ENCODE measurements at regions not wholly inside any gene's neighbourhood (a gene's known extent, or its start where the extent isn't known, plus 50 kb on each side); places are given as distances from the start of the nearest gene placed in this dataset.
"Not testable (repeated sequence)": the region's sequence is repeated elsewhere in the genome, so short reads cannot be mapped to it uniquely, and the experiment has no call there.

GRCh38 chr5:159797261-159797970, 118.9 kb upstream of the ADRA1B start:
- no peak for DNase-seq

GRCh38 chr5:159799701-159800100, 116.6 kb upstream of the ADRA1B start:
- no peak for DNase-seq

DNA sequence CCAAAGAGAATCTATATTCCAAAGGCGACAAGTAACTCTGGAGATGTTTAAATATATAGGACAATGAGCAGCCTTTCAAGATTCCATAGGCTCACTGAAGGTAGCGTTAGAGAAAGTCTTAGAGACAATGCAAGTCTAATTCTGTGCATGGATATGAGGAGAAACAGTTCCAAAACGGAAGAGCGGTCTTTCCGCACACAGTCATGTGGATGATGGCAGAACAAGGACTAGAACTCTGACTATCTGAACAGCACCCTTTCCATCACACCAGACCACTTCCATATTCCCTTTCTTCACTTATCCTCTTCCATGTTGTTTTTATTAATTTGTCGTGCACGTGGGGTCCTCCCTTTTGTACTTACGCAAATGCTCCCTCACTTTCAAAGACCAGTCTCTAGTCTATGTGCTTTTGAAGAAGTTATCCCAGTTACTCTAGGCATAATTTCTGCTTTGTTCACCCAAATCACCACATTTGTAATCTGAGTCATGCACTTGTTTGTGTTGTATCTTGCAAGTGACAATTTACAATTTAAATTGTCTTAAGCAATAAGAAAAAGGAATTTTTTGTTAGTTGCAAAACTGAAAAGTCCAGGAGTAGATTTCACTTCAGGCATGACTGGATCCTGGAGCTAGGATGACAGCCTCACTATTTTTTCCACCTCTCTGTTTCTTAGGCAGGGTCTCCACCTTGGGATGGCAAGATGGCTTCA, 116.0 kb upstream of the ADRA1B start:
- DNase-seq: no peak

- DNase-seq: no peak
Observed at GRCh38 chr5:159801303-159801702, 115.0 kb upstream of the ADRA1B start.

GRCh38 chr5:159802661-159803060, 113.6 kb upstream of the ADRA1B start:
- no peak for DNase-seq

GRCh38 chr5:159804121-159804520, 112.2 kb upstream of the ADRA1B start:
- no peak for DNase-seq

GRCh38 chr5:159805021-159805420, 111.3 kb upstream of the ADRA1B start:
- no peak for DNase-seq

- DNase-seq: not testable (repeated sequence)
Observed at GRCh38 chr5:159807135-159807534, 109.1 kb upstream of the ADRA1B start.

GRCh38 chr5:159807586-159807985, 108.7 kb upstream of the ADRA1B start:
- no peak for DNase-seq

GRCh38 chr5:159811712-159812111, 104.6 kb upstream of the ADRA1B start:
- no peak for DNase-seq

- DNase-seq: not testable (repeated sequence)
Observed at GRCh38 chr5:159812759-159813158, 103.5 kb upstream of the ADRA1B start.

- DNase-seq: no peak
Observed at GRCh38 chr5:159814222-159814621, 102.1 kb upstream of the ADRA1B start.

DNA sequence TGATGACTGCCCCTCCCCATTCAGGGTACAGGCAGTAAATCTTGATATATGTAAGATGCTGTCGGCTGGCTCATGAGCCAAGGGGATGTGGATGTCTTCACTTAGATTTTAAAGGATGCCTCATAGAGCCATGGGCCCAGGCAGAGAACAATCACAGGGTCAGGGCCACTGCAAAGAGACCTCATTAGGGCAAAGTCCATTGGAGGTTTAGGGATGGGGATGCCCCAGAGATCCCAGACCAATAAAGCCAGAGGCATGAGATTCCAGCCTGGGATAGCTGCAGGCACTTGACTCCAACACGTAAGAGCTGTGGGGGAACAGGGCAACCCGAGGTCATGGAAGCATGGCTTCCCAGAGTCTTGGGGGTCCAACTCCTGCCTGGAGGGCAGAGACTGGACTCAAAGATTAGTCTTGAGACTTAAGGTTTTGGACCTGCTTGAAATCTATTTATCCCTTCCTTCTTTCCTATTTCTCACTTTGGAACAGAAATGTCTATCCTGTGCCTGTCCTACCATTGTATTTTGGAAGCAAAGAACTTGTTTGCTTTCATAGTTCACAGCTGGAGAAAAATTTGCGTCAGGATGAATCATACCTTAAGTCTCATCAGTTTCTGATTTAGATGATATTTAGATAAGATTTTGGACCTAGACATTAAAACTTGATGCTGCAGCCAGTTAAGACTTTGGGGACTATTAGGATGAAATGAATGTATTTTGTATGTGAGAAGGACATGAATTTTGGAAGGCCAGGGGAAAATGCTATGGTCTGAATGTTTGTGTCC, 101.3 kb upstream of the ADRA1B start:
- DNase-seq: no peak

GRCh38 chr5:159817262-159818029, 98.8 kb upstream of the ADRA1B start:
- DNase-seq: no peak

DNA sequence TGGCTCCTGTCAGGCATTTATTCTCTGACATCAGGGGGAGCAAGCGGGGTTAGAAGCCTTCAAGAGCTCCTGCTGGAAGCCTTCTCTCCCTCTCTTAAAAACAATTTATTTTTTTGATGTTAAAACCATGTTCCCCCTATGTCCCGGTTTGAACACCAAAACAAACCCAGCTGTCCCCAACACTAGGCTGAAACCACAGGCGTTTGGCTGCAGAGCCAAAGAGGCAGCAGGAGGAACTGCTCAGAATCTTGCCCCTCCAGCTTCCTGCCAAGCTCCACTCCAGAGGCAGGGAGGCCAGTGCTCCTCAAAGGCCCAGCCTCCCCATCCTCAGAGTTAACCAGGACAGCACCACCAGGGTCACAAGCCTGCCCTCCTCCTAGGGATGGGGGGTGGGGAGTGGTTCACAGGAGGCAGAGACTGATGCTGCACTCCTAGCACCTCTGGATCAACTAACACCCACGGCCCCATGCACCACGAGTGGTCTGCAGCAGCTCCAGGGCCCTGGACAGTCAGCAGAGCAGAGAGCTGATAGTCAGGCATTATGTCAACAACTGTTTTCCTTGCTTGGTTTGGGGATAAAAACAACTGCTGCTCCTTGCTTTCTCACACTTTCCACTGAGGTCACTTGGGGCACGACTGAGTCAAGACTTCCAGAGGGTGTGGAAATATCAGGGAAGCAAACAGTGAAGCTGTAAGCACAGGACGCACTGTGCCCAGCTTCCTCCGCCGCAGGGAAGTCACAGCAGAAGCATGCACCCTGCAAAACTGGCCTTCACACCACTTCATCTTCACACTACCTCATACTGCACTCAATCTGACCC, 96.5 kb upstream of the ADRA1B start:
- no peak for DNase-seq

- DNase-seq: no peak
Observed at GRCh38 chr5:159820692-159821091, 95.6 kb upstream of the ADRA1B start.

DNA sequence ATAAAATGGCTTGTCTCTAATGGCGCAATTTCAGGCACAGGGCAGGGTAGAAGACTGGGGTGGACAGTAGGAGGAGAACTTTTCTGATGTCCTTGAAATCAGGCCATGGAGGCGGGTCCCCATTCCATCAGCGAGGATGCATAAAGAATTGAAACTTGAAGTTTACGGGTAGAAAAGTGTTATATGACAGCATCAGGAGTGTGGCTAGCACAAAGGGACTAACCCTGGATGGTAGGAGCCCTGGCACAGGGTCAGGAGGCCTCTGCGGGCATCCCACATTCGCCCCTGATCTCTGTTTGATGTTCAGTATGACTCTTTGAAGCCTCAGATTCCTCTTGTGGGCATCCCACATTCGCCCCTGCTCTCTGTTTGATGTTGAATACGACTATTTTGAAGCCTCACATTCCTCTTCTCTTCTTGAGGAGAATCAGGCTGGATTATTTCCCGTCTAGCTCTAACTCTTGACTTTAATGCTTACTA, 94.8 kb upstream of the ADRA1B start:
- DNase-seq: no peak

DNA sequence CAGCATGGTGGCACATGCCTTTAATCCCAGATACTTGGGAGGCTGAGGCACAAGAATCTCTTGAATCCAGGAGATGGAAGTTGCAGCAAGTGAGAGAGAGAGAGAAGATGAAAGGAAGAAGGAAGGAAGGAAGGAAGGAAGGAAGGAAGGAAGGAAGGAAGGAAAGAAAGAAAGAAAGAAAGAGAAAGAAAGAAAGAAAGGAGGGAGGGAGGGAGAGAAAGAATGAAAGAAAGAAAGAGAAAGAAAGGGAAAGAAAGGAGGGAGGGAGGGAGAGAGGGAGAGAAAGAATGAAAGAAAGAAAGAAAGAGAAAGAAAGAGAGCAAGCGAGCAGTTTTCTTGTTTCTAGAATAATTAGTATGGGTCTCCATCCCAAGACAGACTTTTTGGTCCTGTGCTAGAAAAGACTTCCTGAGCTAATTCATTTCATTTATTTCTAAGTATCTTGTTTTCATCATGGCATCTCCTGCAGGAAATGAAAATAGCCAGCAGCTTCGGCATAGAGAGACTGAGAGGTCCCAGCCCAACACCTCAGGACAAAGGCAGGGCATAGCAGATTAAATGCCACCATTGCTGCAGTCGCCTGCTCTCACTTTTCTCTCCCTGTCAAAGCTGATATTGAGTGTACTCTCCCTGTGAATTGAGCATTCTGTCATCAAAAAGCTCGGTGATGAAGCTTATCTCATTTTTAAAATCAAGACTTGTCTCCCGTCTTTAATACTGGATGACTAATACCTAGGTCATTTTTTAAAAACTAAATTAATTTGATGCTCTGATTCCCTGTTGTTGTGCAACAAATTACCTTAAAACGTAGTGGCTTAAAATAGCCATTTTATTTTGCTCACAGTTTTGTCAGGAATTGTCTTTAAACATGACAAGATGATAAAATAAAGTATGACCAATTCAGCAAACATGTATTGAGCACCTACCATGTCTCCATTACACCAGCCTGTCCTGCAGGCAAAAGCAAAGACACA, 91.8 kb upstream of the ADRA1B start:
- no peak for DNase-seq

GRCh38 chr5:159825551-159826051, 90.7 kb upstream of the ADRA1B start:
- no peak for DNase-seq
